Uterus (tissue), 2 donors: ENCODE measurements at regions not wholly inside any gene's neighbourhood (a gene's known extent, or its start where the extent isn't known, plus 50 kb on each side); places are given as distances from the start of the nearest gene placed in this dataset.

ENCODE experiments used
- CTCF ChIP-seq, 4 experiments: fragments of 200-600 bp in 2 of 4; fragments of 450-650 bp in 2 of 4; sonication (generic) in 2 of 4; IDR thresholded peaks; one replicate each; pipeline ENCODE4 v1.5.1; 2016 to 2019; ENCODE audit warnings: antibody characterized with exemption in 4 of 4, mild to moderate bottlenecking in 2 of 4, moderate library complexity in 1 of 4
- POLR2A ChIP-seq, 2 donors: fragments of 450-650 bp; IDR thresholded peaks; one replicate each; pipeline ENCODE4 v1.6.1; 2016; ENCODE audit warnings: antibody characterized with exemption in 2 of 2, mild to moderate bottlenecking in 1 of 2, moderate library complexity in 1 of 2

- TF ChIP-seq CTCF (IDR thresholded peaks at IDR 0.05) (no peak), POLR2A (IDR thresholded peaks at IDR 0.05) (no peak)
Observed at GRCh38 chr1:217003355-217003754, 280.1 kb upstream of the ESRRG start.
